ENCODE measurements at regions not wholly inside any gene's neighbourhood (a gene's known extent, or its start where the extent isn't known, plus 50 kb on each side); places are given as distances from the start of the nearest gene placed in this dataset.

GRCh38 chrX:137945470-137945869 is 379.5 kb downstream of the ZIC3 start:
- TF ChIP-seq CTCF (IDR thresholded peaks at IDR 0.05) (no peak), TCF7 (CRISPR knock-in tag; IDR thresholded peaks at IDR 0.05; ENCODE audit: low read depth) (no peak), OVOL2 (CRISPR knock-in tag; IDR thresholded peaks at IDR 0.05; ENCODE audit: borderline replicate concordance) (no peak), ATF3 (CRISPR knock-in tag; conservative IDR thresholded peaks at IDR 0.05) (no peak), USF2 (CRISPR knock-in tag; IDR thresholded peaks at IDR 0.05) (no peak), FOXP1 (CRISPR knock-in tag; IDR thresholded peaks at IDR 0.05; ENCODE audit: borderline replicate concordance) (no peak), CREB1 (CRISPR knock-in tag; IDR thresholded peaks at IDR 0.05) (no peak), GRHL2 (CRISPR knock-in tag; IDR thresholded peaks at IDR 0.05; ENCODE audit: insufficient replicate concordance, severe bottlenecking) (no peak), ATF1 (CRISPR knock-in tag; IDR thresholded peaks at IDR 0.05) (no peak), ETV6 (CRISPR knock-in tag; IDR thresholded peaks at IDR 0.05) (no peak), SOX15 (CRISPR knock-in tag; IDR thresholded peaks at IDR 0.05) (no peak), E2F5 (CRISPR knock-in tag; IDR thresholded peaks at IDR 0.05) (no peak), ELF4 (CRISPR knock-in tag; IDR thresholded peaks at IDR 0.05; ENCODE audit: low read depth) (no peak)
